ENCODE measurements at regions not wholly inside any gene's neighbourhood (a gene's known extent, or its start where the extent isn't known, plus 50 kb on each side); places are given as distances from the start of the nearest gene placed in this dataset.

DNA sequence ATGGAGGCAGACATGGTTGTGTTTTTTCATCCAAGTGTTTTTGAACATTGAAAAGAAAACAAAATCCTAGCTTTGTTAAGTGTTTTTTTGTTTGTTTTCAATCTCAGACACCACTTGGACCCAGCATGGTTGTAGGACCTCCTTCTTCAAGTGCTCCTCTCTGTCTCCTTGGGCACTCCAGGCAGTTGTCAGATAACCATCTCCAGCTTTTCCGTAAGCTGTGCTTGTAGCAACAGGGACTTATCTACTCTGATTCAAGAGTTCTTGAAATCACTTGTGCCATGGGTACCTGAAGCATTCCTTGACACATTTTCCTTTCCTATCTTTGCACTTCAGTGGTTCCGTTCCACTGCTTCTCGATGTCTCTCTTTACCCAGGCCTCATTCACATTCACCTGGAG is 334.9 kb upstream of the DDX53 start:
- Mint-ChIP-seq H3K4me1 (no peaks in the 10 kb centered on the region), H3K36me3 (no peaks in the 10 kb centered on the region), H3K4me3 (no peak overlapping the region), H3K27me3 (peaks cover 0 to 3% of the 10 kb centered on the region in 2 donors), H3K27ac (peak overlapping the region in 1 of 8 donors; percentile 21), H3K9me3 (peaks cover 0 to 5% (median 0%) of the 10 kb centered on the region in 5 donors)
- DNase-seq, result no peak
- no peaks in the 10 kb centered on the region for H3K27me3 ChIP-seq (ENCODE audit: insufficient read depth, low read length, poor library complexity, severe bottlenecking)
- H3K27ac ChIP-seq (ENCODE audit: low read depth, low read length), result no peak overlapping the region
- no peak overlapping the region for H3K4me3 ChIP-seq (ENCODE audit: low read length)
- ChIA-PET POLR2A (no interaction called here), CTCF (no interaction called here)
- H3K36me3 ChIP-seq (ENCODE audit: insufficient read depth, low read length), result no peaks in the 10 kb centered on the region
- H3K9me3 ChIP-seq (ENCODE audit: low read length), result no peaks in the 10 kb centered on the region
- no peaks in the 10 kb centered on the region for H3K4me1 ChIP-seq (ENCODE audit: insufficient read depth, low read length)

DNA sequence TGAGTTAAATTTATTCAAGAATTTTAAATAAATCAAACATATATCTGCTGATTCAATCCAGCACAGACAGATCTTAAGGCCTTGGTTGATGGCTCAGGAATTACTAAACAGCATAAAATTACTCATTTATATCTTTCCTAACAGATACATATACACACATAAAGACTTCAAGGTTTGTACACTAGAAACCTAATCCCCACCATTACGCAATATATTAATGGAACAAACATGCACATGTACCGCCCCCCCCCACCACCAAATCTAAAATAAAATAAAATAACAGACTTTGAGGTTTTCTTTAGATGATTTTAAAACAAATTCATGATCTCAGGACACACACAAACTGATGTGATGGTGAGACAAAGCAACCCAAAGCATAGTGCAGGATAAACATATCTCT is 333.9 kb upstream of the DDX53 start:
- Mint-ChIP-seq H3K9me3 (peaks cover 0 to 5% (median 0%) of the 10 kb centered on the region in 5 donors), H3K4me3 (no peak overlapping the region), H3K36me3 (no peaks in the 10 kb centered on the region), H3K27ac (no peak overlapping the region), H3K4me1 (no peaks in the 10 kb centered on the region), H3K27me3 (peaks cover 0 to 3% of the 10 kb centered on the region in 2 donors)
- H3K36me3 ChIP-seq (ENCODE audit: insufficient read depth, low read length), result no peaks in the 10 kb centered on the region
- no peaks in the 10 kb centered on the region for H3K4me1 ChIP-seq (ENCODE audit: insufficient read depth, low read length)
- no peaks in the 10 kb centered on the region for H3K9me3 ChIP-seq (ENCODE audit: low read length)
- no peak for DNase-seq
- H3K4me3 ChIP-seq (ENCODE audit: low read length), result no peak overlapping the region
- H3K27ac ChIP-seq (ENCODE audit: low read depth, low read length), result no peak overlapping the region
- CTCF ChIA-PET, result no interaction called here
- POLR2A ChIA-PET, result no interaction called here
- no peaks in the 10 kb centered on the region for H3K27me3 ChIP-seq (ENCODE audit: insufficient read depth, low read length, poor library complexity, severe bottlenecking)

DNA sequence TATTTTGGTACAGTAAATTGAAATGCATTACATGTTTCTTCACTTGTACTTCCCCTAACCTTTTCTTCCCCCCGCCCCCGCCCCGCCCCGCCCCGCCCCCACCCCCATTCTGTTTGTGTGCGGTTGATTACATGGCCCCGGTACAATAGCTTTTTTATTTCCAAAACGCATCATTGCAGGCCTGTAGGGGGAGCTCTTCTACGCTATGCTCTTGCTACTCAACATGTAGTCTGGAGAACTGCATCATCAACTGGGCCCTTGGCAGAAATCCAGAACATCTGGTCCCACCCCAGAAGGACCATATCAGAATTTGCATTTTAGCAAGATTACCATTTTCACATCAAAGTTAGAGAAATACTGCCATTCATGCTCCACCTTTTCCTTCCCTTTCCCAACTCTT is 333.3 kb upstream of the DDX53 start:
- H3K4me3 Mint-ChIP-seq, result no peak overlapping the region
- ChIA-PET POLR2A (no interaction called here), CTCF (no interaction called here)
- Histone ChIP-seq H3K27me3 (ENCODE audit: insufficient read depth, low read length, poor library complexity, severe bottlenecking) (no peaks in the 10 kb centered on the region), H3K27ac (ENCODE audit: low read depth, low read length) (no peak overlapping the region), H3K9me3 (ENCODE audit: low read length) (no peaks in the 10 kb centered on the region), H3K4me1 (ENCODE audit: insufficient read depth, low read length) (no peaks in the 10 kb centered on the region), H3K36me3 (ENCODE audit: insufficient read depth, low read length) (no peaks in the 10 kb centered on the region), H3K4me3 (ENCODE audit: low read length) (no peak overlapping the region)
- DNase-seq, result no peak
- H3K36me3 Mint-ChIP-seq, result no peaks in the 10 kb centered on the region
- no peak overlapping the region for H3K27ac Mint-ChIP-seq
- H3K27me3 Mint-ChIP-seq, result peaks cover 0 to 3% of the 10 kb centered on the region in 2 donors
- peaks cover 0 to 9% (median 0%) of the 10 kb centered on the region in 5 donors for H3K9me3 Mint-ChIP-seq
- no peaks in the 10 kb centered on the region for H3K4me1 Mint-ChIP-seq

DNA sequence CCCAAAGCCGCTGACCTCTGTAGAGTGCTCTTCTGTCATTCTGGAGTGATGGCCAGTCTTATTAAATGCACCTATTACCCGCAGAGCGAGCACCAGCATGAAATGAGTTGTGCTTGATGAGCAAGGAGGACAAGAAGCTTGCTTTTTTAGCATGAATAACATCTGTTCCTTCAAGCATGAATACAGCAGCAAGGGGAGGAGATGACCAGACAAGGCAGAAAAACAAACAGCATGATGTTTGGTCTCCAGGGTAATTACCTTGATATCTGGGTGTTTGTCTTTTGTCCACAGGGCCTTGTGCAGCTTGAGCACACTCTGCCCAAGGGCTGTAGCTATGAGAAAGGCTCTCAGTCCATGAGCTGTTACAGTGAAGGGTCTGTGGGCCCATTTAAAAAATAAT is 324.8 kb upstream of the DDX53 start:
- no peak overlapping the region for H3K4me3 Mint-ChIP-seq
- no peaks in the 10 kb centered on the region for H3K36me3 ChIP-seq (ENCODE audit: insufficient read depth, low read length)
- H3K27me3 ChIP-seq (ENCODE audit: insufficient read depth, low read length, poor library complexity, severe bottlenecking), result no peaks in the 10 kb centered on the region
- ChIA-PET CTCF (no interaction called here), POLR2A (no interaction called here)
- DNase-seq, result no peak
- H3K9me3 Mint-ChIP-seq, result peaks cover 0 to 4% (median 2%) of the 10 kb centered on the region in 5 donors
- no peak overlapping the region for H3K4me3 ChIP-seq (ENCODE audit: low read length)
- no peaks in the 10 kb centered on the region for H3K9me3 ChIP-seq (ENCODE audit: low read length)
- H3K27me3 Mint-ChIP-seq, result no peaks in the 10 kb centered on the region
- H3K4me1 ChIP-seq (ENCODE audit: insufficient read depth, low read length), result no peaks in the 10 kb centered on the region
- H3K36me3 Mint-ChIP-seq, result no peaks in the 10 kb centered on the region
- no peak overlapping the region for H3K27ac Mint-ChIP-seq
- no peak overlapping the region for H3K27ac ChIP-seq (ENCODE audit: low read depth, low read length)
- no peaks in the 10 kb centered on the region for H3K4me1 Mint-ChIP-seq

DNA sequence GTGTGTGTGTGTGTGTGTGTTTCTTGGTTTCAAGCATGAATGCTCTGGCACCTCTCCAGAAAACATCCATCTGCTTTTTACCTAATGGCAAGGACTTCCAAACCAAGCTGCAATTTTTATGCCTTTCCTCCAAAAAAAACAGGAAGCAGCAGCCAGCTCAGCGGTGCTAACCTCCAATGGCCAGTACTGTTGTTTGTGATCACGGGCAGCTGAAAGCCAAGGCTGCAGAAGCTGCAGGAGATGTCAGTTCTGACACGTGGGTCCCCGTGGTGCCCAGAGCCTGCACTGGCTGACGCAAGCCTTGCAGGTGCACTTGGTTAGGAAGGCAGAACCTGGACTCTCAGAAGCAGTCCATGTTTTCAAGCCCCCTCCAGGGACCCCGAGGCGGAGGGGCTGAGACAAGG is 313.6 kb upstream of the DDX53 start:
- H3K27ac Mint-ChIP-seq, result no peak overlapping the region
- no peaks in the 10 kb centered on the region for H3K36me3 Mint-ChIP-seq
- H3K4me3 ChIP-seq (ENCODE audit: low read length), result no peak overlapping the region
- DNase-seq, result no peak
- H3K4me1 Mint-ChIP-seq, result no peaks in the 10 kb centered on the region
- no peaks in the 10 kb centered on the region for H3K4me1 ChIP-seq (ENCODE audit: insufficient read depth, low read length)
- H3K27me3 ChIP-seq (ENCODE audit: insufficient read depth, low read length, poor library complexity, severe bottlenecking), result no peaks in the 10 kb centered on the region
- H3K9me3 ChIP-seq (ENCODE audit: low read length), result no peaks in the 10 kb centered on the region
- CTCF ChIA-PET, result no interaction called here
- POLR2A ChIA-PET, result no interaction called here
- H3K9me3 Mint-ChIP-seq, result peaks cover 0 to 5% (median 4%) of the 10 kb centered on the region in 5 donors
- no peak overlapping the region for H3K4me3 Mint-ChIP-seq
- peaks cover 0 to 1% of the 10 kb centered on the region in 2 donors for H3K27me3 Mint-ChIP-seq
- H3K36me3 ChIP-seq (ENCODE audit: insufficient read depth, low read length), result no peaks in the 10 kb centered on the region
- no peak overlapping the region for H3K27ac ChIP-seq (ENCODE audit: low read depth, low read length)

DNA sequence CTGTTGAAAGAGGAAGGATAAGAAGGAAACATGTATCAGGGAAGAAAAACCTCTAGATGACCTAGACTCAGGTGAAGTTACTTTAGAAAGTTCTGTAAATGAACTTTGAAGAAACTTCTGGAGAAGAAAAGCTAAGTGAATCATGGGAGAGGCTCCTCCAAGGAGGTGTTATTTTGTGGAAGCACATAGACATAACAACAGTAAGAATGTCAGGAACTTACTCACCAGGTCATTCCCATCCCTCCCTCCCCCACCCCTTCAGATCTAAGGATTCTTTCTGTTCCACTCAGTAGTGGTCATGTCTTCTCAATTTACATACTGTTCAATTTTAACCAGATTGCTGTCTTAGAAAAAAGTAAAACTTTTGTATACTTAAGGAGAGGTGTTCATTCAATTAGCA is 310.5 kb upstream of the DDX53 start:
- ChIA-PET CTCF (no interaction called here), POLR2A (no interaction called here)
- H3K4me3 ChIP-seq (ENCODE audit: low read length), result no peak overlapping the region
- no peak for DNase-seq
- H3K4me1 ChIP-seq (ENCODE audit: insufficient read depth, low read length), result no peaks in the 10 kb centered on the region
- no peak overlapping the region for H3K27ac ChIP-seq (ENCODE audit: low read depth, low read length)
- Mint-ChIP-seq H3K36me3 (no peaks in the 10 kb centered on the region), H3K27me3 (peaks cover 0 to 1% of the 10 kb centered on the region in 2 donors), H3K9me3 (peaks cover 0 to 7% (median under 1%) of the 10 kb centered on the region in 5 donors), H3K4me3 (no peak overlapping the region), H3K4me1 (no peaks in the 10 kb centered on the region), H3K27ac (no peak overlapping the region)
- no peaks in the 10 kb centered on the region for H3K9me3 ChIP-seq (ENCODE audit: low read length)
- H3K27me3 ChIP-seq (ENCODE audit: insufficient read depth, low read length, poor library complexity, severe bottlenecking), result no peaks in the 10 kb centered on the region
- no peaks in the 10 kb centered on the region for H3K36me3 ChIP-seq (ENCODE audit: insufficient read depth, low read length)

DNA sequence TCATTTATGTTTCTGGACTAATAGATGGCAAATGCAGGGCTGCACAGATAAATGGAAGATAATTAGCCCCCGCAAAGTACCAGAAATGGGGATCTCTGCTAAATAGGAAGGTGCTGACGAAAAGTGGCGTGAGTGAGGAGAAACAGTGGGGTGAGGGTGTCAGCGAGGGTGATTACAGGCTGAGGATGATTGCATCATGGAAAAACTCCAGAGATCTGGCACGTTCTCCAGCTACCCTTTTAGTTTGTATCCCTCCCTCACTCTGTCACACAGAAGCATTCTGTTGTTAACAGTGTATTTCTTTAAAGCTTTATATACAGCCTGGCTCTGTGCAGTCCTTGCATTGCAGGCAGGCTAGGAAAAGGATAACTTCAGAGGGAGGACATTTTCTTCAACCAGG is 309.6 kb upstream of the DDX53 start:
- Mint-ChIP-seq H3K9me3 (peaks cover 0 to 7% (median 1%) of the 10 kb centered on the region in 5 donors), H3K36me3 (no peaks in the 10 kb centered on the region), H3K27me3 (peaks cover 0 to 3% of the 10 kb centered on the region in 2 donors), H3K4me1 (no peaks in the 10 kb centered on the region), H3K27ac (peak overlapping the region in 1 of 8 donors; percentile 18), H3K4me3 (no peak overlapping the region)
- Histone ChIP-seq H3K27me3 (ENCODE audit: insufficient read depth, low read length, poor library complexity, severe bottlenecking) (no peaks in the 10 kb centered on the region), H3K9me3 (ENCODE audit: low read length) (no peaks in the 10 kb centered on the region), H3K4me3 (ENCODE audit: low read length) (no peak overlapping the region), H3K4me1 (ENCODE audit: insufficient read depth, low read length) (no peaks in the 10 kb centered on the region), H3K27ac (ENCODE audit: low read depth, low read length) (no peak overlapping the region), H3K36me3 (ENCODE audit: insufficient read depth, low read length) (no peaks in the 10 kb centered on the region)
- no peak for DNase-seq
- ChIA-PET POLR2A (no interaction called here), CTCF (no interaction called here)

DNA sequence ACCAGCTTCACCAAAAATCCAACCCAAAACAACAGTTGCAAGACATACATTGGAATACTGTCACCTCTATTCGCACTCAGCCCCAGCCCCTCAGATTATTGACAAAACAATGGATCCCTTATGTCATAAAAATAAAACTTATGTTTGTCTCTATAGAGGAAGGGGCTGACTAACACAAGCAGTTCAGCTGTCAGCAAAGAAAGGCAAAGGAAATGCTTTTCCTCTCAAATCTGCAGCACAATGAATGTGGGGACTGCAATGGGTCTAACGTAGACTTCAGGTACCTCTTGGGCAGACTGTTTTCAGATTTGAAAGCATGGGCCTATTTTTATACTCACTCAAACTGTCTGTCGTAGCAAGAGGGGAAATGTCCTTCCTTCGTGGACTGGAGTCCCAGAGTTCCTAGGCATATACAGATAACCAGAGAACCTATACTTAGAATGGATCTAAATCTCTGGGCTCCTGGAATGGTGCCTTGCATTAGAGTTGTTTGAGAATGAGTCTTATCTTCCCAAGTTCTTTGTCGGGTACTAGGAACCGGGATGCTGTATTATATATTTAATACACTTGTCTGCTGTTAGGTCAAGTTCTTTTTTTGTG is 307.7 kb upstream of the DDX53 start:
- Histone ChIP-seq H3K9me3 (ENCODE audit: low read length) (no peaks in the 10 kb centered on the region), H3K36me3 (ENCODE audit: insufficient read depth, low read length) (no peaks in the 10 kb centered on the region), H3K4me3 (ENCODE audit: low read length) (no peak overlapping the region), H3K27ac (ENCODE audit: low read depth, low read length) (no peak overlapping the region), H3K27me3 (ENCODE audit: insufficient read depth, low read length, poor library complexity, severe bottlenecking) (no peaks in the 10 kb centered on the region), H3K4me1 (ENCODE audit: insufficient read depth, low read length) (no peaks in the 10 kb centered on the region)
- H3K27me3 Mint-ChIP-seq, result peaks cover 0 to 3% of the 10 kb centered on the region in 2 donors
- H3K4me1 Mint-ChIP-seq, result no peaks in the 10 kb centered on the region
- POLR2A ChIA-PET, result no interaction called here
- CTCF ChIA-PET, result no interaction called here
- H3K4me3 Mint-ChIP-seq, result no peak overlapping the region
- H3K9me3 Mint-ChIP-seq, result peaks cover 0 to 6% (median 1%) of the 10 kb centered on the region in 5 donors
- DNase-seq, result no peak
- H3K27ac Mint-ChIP-seq, result no peak overlapping the region
- no peaks in the 10 kb centered on the region for H3K36me3 Mint-ChIP-seq

DNA sequence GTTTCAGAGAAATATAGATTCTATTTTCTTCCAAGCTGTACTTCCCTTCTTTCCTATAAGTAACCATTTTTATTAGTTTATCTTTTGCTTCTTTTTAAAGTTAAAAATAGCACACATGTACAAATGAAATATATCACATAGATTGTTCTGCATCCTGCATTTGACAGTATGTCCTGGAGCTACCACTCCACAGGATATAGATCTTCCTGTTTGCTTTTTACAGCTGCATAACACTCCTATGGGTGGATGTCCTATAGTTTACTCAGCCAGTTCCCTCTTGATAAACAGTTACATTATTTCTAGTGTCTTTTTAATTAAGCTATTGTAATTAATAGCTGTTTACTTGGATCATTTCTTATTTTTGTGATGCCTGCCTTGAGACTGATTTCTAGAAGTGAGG is 301.6 kb upstream of the DDX53 start:
- CTCF ChIA-PET, result no interaction called here
- POLR2A ChIA-PET, result no interaction called here

More for the DNA sequence above, 301.6 kb upstream of the DDX53 start:
- Mint-ChIP-seq H3K27ac (no peak overlapping the region), H3K36me3 (no peaks in the 10 kb centered on the region), H3K9me3 (peaks cover 0 to 1% (median 0%) of the 10 kb centered on the region in 5 donors), H3K4me3 (no peak overlapping the region), H3K4me1 (no peaks in the 10 kb centered on the region), H3K27me3 (peaks cover 0 to 2% of the 10 kb centered on the region in 2 donors)
- Histone ChIP-seq H3K9me3 (ENCODE audit: low read length) (no peaks in the 10 kb centered on the region), H3K27me3 (ENCODE audit: insufficient read depth, low read length, poor library complexity, severe bottlenecking) (no peaks in the 10 kb centered on the region), H3K4me3 (ENCODE audit: low read length) (no peak overlapping the region), H3K27ac (ENCODE audit: low read depth, low read length) (no peak overlapping the region), H3K4me1 (ENCODE audit: insufficient read depth, low read length) (no peaks in the 10 kb centered on the region), H3K36me3 (ENCODE audit: insufficient read depth, low read length) (no peaks in the 10 kb centered on the region)
- DNase-seq, result no peak

Measured in CD8-positive, alpha-beta memory T cell (primary cell).